Vagina (tissue), 2 donors: ENCODE measurements at regions not wholly inside any gene's neighbourhood (a gene's known extent, or its start where the extent isn't known, plus 50 kb on each side); places are given as distances from the start of the nearest gene placed in this dataset.
A peak's percentile ranks its signal among the peaks of the same experiment; 100 is the strongest.

Experiments used
- DNase-seq, 2 donors: peaks; one replicate each; pipeline ENCODE4 v3.0.0-alpha.2; 2017; ENCODE audit errors: extremely low spot score in 2 of 2
- H3K27ac ChIP-seq: fragments of 200-600 bp; sonication (generic); one replicate; pipeline ENCODE4 v1.5.1; 2019
- H3K27me3 ChIP-seq: fragments of 200-600 bp; sonication (generic); one replicate; pipeline ENCODE4 v1.5.1; 2019
- H3K36me3 ChIP-seq, 2 donors: fragments of 200-600 bp; sonication (generic); one replicate each; pipeline ENCODE4 v1.5.1; 2017 to 2019
- H3K4me1 ChIP-seq: fragments of 200-600 bp; sonication (generic); one replicate; pipeline ENCODE4 v1.5.1; 2019
- H3K4me3 ChIP-seq, 2 donors: fragments of 200-600 bp; sonication (generic); 1 replicate in 1 of 2; 2 replicates in 1 of 2; pipeline ENCODE4 v1.5.1; 2016 to 2019
- H3K9me3 ChIP-seq: fragments of 200-600 bp; sonication (generic); one replicate; pipeline ENCODE4 v1.5.1; 2019
- CTCF ChIP-seq, 3 experiments: fragments of 450-650 bp in 2 of 3; fragments of 200-600 bp in 1 of 3; sonication (generic) in 1 of 3; IDR thresholded peaks; one replicate each; pipeline ENCODE4 v1.5.1; 2017 to 2019; ENCODE audit warnings: antibody characterized with exemption in 3 of 3, mild to moderate bottlenecking in 2 of 3, moderate library complexity in 2 of 3
- POLR2A ChIP-seq, 2 donors: fragments of 450-650 bp; IDR thresholded peaks; one replicate each; pipeline ENCODE4 v1.6.1; 2017; ENCODE audit warnings: antibody characterized with exemption in 2 of 2, mild to moderate bottlenecking in 2 of 2, moderate library complexity in 2 of 2
- POLR2AphosphoS5 ChIP-seq, 2 donors: sonication (generic); formaldehyde crosslinking; IDR thresholded peaks; one replicate each; pipeline ENCODE4 v1.9.0; 2017; ENCODE audit warnings: antibody characterized with exemption in 2 of 2, mild to moderate bottlenecking in 2 of 2, low read depth in 1 of 2; ENCODE audit not compliant: insufficient read depth in 1 of 2
- intact Hi-C: fragments of 100-400 bp; cut with DNase I; formaldehyde crosslinking; loops from one replicate; pipeline ENCODE4 v1.15.1; 2023

- no peak overlapping the region for H3K27ac ChIP-seq
- H3K4me3 ChIP-seq = no peak overlapping the region
- H3K27me3 ChIP-seq = no peaks in the 10 kb centered on the region
- intact Hi-C loops = no loop called here
- H3K36me3 ChIP-seq = no peaks in the 10 kb centered on the region
- peaks cover 14% of the 10 kb centered on the region for H3K4me1 ChIP-seq
- no peaks in the 10 kb centered on the region for H3K9me3 ChIP-seq
- DNase-seq = no peak
- TF ChIP-seq CTCF (IDR thresholded peaks at IDR 0.05) (no peak), POLR2A (IDR thresholded peaks at IDR 0.05) (no peak), POLR2AphosphoS5 (IDR thresholded peaks at IDR 0.05; ENCODE audit: insufficient read depth in 1 of 2, low read depth in 1 of 2) (no peak)
Observed at GRCh38 chr12:115377779-115378178, 693.8 kb upstream of the TBX3 start.

DNA sequence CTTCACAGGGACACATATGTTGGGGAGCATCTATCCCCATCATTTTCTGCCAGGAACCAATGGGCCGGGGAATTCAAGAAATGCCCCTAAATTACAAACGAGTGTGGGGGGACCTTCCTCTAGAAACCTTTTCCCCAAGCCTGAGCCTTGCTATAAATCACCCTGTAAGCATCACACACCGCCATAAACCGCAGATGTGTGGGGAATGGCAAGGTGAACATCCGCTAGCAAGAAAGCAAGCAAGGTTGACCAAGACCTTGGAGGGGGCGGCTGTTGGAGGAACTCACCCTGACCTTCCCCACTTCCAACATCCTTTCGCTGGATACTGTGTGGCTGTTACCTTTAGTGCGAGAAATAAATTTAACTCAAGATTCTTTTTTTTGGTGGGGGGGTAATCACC lies 693.3 kb upstream of the TBX3 start:
- Histone ChIP-seq H3K27me3 (no peaks in the 10 kb centered on the region), H3K9me3 (no peaks in the 10 kb centered on the region), H3K4me1 (peaks cover 14% of the 10 kb centered on the region), H3K36me3 (no peaks in the 10 kb centered on the region), H3K4me3 (no peak overlapping the region), H3K27ac (no peak overlapping the region)
- TF ChIP-seq POLR2AphosphoS5 (IDR thresholded peaks at IDR 0.05; ENCODE audit: insufficient read depth in 1 of 2, low read depth in 1 of 2) = no peak
- no peak for TF ChIP-seq POLR2A (IDR thresholded peaks at IDR 0.05)
- no peak for TF ChIP-seq CTCF (IDR thresholded peaks at IDR 0.05)
- intact Hi-C loops = no loop called here
- DNase-seq = no peak

DNA sequence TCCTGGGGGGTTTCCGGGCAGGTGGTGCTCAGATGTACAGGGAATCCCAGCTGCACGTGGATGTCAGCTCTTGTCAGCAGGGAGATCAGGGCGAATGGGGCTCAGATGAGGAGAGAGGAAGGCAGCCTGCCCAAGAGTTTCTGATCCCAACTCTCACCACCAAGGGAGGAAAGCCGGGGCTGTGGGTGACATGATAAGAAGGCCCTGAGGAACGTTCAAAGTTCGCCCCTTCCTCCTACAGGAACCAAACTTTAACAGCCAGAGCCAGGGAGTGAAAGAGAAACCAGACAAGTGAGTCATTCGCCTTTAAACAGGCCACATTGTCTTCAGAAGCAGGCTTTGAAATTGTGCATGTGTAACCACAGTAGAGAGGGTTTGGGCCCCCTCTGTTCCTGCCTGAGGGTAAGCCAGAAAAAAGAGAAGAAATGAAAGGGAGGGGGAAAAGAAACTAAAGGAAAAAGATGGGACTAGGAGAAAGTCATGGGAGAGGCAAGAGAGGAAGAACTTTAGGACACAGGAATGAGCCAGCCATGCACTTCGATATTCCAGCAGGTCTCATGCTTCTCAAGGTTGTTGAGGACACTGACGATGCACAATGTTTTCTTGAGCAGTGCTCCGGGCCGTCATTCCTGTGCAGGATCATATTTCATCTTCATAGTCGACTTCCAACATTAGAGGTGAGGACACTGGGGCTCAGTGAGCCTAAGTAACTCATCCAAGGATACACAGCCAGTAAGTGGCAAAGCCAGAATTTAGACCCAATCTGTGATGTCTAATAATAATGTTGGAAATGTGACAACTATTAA lies 691.4 kb upstream of the TBX3 start:
- no peaks in the 10 kb centered on the region for H3K36me3 ChIP-seq
- intact Hi-C loops = no loop called here
- H3K4me1 ChIP-seq = peaks cover 14% of the 10 kb centered on the region
- peak overlapping the region; percentile 53 for H3K27ac ChIP-seq
- H3K4me3 ChIP-seq = no peak overlapping the region
- no peaks in the 10 kb centered on the region for H3K9me3 ChIP-seq
- H3K27me3 ChIP-seq = no peaks in the 10 kb centered on the region
- TF ChIP-seq POLR2AphosphoS5 (IDR thresholded peaks at IDR 0.05; ENCODE audit: insufficient read depth in 1 of 2, low read depth in 1 of 2) = no peak
- no peak for TF ChIP-seq CTCF (IDR thresholded peaks at IDR 0.05)
- no peak for DNase-seq

- no peak for TF ChIP-seq CTCF (IDR thresholded peaks at IDR 0.05)
- TF ChIP-seq POLR2AphosphoS5 (IDR thresholded peaks at IDR 0.05; ENCODE audit: insufficient read depth in 1 of 2, low read depth in 1 of 2) = no peak
- TF ChIP-seq POLR2A (IDR thresholded peaks at IDR 0.05) = no peak
- Histone ChIP-seq H3K4me3 (no peak overlapping the region), H3K27ac (peak overlapping the region; percentile 53), H3K36me3 (no peaks in the 10 kb centered on the region), H3K4me1 (peaks cover 14% of the 10 kb centered on the region), H3K9me3 (no peaks in the 10 kb centered on the region), H3K27me3 (no peaks in the 10 kb centered on the region)
- DNase-seq = no peak
- intact Hi-C loops = no loop called here
Observed at GRCh38 chr12:115374480-115375185, 690.7 kb upstream of the TBX3 start.

DNA sequence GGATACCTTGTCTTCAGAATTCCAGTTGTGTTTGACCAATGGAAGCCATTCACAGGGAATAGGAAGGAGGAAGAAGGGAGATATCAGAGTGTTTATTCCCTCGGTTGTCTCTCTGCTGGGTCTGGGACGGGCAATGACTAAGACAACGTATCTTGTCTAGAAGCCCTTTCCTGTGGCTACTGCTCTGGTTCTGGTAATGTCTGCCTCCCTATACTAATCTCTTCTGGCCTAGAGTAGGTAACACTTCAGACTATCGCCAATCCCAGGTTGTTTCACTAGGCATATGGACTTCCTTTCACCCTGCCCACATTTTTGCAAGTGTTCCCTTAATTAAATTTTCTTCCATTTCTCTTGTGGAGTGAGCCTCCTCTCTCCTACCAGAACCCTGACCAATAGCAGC lies 687.7 kb upstream of the TBX3 start:
- Histone ChIP-seq H3K9me3 (no peaks in the 10 kb centered on the region), H3K36me3 (no peaks in the 10 kb centered on the region), H3K4me3 (no peak overlapping the region), H3K4me1 (peaks cover 14% of the 10 kb centered on the region), H3K27me3 (no peaks in the 10 kb centered on the region), H3K27ac (no peak overlapping the region)
- no peak for DNase-seq
- no peak for TF ChIP-seq POLR2A (IDR thresholded peaks at IDR 0.05)
- no peak for TF ChIP-seq POLR2AphosphoS5 (IDR thresholded peaks at IDR 0.05; ENCODE audit: insufficient read depth in 1 of 2, low read depth in 1 of 2)
- no peak for TF ChIP-seq CTCF (IDR thresholded peaks at IDR 0.05)
- intact Hi-C loops = no loop called here
